HG03103 (cell line): ENCODE measurements at regions not wholly inside any gene's neighbourhood (a gene's known extent, or its start where the extent isn't known, plus 50 kb on each side); places are given as distances from the start of the nearest gene placed in this dataset.
"Not testable (repeated sequence)": the region's sequence is repeated elsewhere in the genome, so short reads cannot be mapped to it uniquely, and the experiment has no call there.

Experiments
- ATAC-seq: cut with Tn5 transposase; IDR thresholded peaks from one replicate; pipeline ENCODE4 v1.9.1; 2021; ENCODE audit warnings: low read depth; ENCODE audit not compliant: unreplicated experiment

DNA sequence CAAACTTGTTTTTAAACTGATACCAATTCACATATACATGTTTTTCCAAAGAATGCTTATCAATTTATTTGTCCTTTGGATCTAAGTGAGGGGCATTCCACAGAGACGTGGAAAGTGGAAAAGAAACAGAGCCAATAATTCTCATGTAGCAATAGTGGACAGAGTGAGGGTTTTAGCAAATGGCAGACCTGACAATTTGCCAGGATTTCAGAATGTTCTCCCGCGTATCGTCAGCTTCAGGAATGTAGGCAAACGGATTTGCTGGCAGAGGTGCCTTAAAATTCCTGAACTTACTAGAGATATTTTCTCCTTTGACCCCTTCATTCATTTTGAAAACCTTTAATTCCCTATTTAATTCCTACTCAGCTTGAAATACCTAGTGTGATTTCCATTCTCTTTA is 193.4 kb upstream of the CPHXL start:
- ATAC-seq = no peak

GRCh38 chr16:75921281-75921680 is 195.0 kb upstream of the CPHXL start:
- no peak for ATAC-seq

DNA sequence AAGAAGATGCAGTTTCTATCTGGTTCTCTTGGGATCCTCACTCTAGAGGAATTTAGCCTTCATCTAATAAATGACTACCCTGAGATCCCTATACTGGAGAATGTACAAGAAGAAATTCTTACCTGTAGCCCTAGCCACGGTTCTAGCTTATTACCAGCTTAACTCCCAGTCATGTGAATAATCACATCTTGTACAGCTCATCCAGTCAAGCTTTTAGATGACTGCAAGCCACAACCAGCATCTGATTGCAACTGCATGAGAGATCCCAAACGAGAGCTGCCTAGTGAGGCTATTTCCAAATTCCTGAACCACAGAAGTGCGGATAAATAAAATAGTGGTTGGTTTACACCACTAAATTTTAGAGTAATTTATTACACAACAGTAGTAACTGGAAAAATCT is 196.0 kb upstream of the CPHXL start:
- no peak for ATAC-seq

- ATAC-seq = no peak
These were observed 198.1 kb upstream of the CPHXL start for GRCh38 chr16:75924397-75924796.

GRCh38 chr16:75927810-75928209 is 201.5 kb upstream of the CPHXL start:
- no peak for ATAC-seq

DNA sequence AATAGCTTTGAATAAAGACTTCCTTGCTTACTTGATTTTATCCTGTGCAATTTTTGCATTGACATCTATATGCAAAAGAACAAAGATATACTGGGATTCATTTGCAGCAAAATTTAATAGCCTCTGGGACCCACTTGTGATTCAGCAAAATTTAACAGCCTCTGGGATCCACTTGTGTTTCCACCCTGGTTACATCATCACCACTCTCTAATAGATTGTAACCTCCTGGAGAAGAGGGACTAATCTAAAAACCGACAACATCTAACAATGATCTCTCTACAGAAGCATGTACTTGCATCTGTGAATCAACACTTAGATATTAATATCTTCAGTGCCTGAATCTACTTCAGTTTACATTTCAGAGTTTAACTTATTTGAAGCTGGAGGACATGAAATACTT is 202.0 kb upstream of the CPHXL start:
- no peak for ATAC-seq

GRCh38 chr16:75929046-75929445 is 202.8 kb upstream of the CPHXL start:
- ATAC-seq = no peak

GRCh38 chr16:75931043-75931442 is 204.8 kb upstream of the CPHXL start:
- ATAC-seq = no peak

GRCh38 chr16:75931970-75932369 is 205.7 kb upstream of the CPHXL start:
- no peak for ATAC-seq

DNA sequence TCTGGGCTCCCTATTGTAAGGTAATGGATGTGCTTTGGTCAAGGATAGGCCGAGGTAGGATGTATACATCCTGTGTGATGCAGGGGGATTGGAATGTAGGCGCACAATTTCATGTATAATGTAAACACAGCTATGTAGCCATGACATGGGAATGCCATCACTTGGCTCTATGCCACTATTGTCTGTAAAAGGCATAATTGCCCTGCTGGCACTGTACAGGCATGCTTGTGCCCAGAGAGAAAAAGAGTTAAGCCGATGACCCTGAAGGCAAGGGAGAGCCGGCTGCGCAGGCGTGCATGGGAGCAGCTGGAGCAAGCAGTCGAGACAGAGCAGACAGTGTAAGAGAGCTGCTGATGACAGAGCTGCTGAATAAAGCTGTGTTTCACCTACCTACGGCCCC is 212.5 kb upstream of the CPHXL start:
- ATAC-seq = no peak

GRCh38 chr16:75942351-75942750 is 216.1 kb upstream of the CPHXL start:
- ATAC-seq = no peak

- no peak for ATAC-seq
These were observed 216.6 kb upstream of the CPHXL start for GRCh38 chr16:75942936-75943335.

DNA sequence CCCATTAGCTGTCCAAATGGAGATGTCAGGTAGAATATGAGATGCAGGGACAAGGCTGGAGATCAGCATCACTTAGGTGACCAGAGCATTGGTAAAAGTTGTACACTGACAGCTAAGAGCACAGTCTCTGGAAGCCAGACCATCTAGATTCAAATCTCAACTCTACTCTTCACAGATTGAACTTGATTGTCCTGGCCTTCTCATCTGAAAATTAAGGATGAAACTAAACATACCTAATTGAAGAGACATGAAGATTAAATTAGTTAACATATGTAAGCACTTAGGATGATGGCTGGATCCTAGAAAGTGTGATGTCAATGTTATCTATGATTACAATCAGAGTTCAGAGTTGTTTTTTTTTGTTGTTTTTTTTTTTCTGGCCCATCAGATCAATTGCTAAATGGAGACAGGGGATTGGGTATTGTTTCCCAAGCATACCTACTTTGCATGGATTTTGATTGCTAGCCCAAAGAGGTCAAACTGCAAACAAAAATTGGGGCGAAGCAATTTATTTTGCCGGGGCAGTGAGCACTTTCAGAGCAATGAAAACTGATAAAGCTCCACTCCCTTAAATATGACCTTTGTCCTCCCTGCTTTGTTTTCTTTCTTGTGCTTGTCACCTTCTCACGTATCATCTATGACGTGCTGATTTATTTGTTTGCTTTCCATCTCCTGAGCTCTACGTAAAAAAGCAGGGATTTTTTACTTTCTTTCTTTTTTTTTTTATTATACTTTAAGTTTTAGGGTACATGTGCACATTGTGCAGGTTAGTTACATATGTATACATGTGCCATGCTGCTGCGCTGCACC is 217.6 kb upstream of the CPHXL start:
- no peak for ATAC-seq

DNA sequence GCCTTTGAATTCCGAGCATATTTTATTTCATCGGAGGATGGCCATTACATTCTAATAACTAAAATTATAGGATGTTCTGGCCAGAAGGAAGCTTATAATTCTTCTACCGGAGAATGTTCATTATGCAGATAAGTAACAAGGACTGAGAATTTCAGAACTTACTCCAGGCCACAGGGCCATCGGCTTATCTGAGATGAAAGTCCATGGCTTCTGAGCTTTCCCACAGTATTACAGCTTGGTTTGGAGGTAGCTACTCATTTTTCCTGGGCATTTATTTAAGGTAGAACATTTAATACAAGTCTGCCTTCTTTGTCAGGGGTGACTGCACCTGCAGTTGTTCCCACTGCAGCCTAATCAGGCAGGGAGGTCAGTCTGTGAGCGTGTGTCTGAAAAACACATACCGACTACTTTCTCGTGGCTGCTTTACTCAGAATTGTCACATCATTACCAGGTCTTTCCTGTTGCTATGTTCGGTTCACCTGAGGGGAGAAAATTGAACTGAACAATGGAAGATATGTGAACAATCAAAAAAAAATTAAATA is 219.7 kb upstream of the CPHXL start:
- no peak for ATAC-seq

DNA sequence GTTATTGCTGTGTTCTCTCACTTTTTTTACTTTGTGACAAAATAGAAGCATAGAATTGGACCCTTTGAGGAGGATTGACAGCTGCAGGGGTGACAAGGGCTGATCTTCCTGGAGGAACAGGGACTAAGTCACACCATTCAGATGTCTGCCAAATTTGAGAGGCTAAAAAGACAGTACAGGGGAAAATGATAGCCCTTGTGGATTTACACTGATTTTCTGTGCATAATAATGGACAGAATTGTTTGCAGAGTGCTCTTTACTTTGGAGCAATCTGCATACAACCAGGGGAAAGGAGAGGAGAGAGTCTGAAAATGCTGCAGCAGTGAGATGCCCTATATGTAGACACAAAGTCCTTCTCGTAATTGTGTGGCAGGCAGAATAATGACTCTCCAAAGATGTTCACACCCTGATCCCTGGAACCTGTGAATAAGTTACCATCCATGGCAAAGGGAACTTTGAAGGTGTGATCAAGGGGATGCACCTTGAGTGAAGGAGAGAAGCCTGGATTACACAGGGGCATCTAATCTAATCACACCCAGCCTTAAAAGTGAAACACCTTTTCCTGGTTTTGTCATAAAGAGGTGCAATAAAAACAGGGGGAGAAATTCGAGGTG is 221.4 kb upstream of the CPHXL start:
- no peak for ATAC-seq

DNA sequence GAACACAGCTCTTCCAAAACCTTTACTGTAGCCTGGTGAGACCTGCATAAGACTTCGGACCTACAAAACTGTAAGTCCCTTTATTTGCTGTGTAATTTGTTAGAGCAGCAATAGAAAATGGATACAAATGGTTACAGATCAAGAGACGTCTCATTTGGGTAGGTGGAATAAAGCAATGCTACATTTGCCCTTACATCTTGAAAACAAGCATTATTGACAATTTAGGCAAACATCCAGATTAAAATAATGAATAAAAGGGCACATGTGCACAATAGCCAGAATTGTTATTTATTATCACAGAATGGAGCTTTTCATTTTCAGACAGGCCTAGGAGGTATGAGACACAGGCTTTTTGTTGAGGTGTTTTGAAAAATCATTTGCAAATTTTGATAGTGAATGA is 222.2 kb upstream of the CPHXL start:
- ATAC-seq = no peak

- no peak for ATAC-seq
These were observed 222.6 kb upstream of the CPHXL start for GRCh38 chr16:75948886-75949285.

- no peak for ATAC-seq
These were observed 225.8 kb upstream of the CPHXL start for GRCh38 chr16:75952124-75952523.

- ATAC-seq = no peak
These were observed 231.6 kb upstream of the CPHXL start for GRCh38 chr16:75957870-75958269.

GRCh38 chr16:75965504-75966374 is 239.4 kb upstream of the CPHXL start:
- ATAC-seq = no peak

DNA sequence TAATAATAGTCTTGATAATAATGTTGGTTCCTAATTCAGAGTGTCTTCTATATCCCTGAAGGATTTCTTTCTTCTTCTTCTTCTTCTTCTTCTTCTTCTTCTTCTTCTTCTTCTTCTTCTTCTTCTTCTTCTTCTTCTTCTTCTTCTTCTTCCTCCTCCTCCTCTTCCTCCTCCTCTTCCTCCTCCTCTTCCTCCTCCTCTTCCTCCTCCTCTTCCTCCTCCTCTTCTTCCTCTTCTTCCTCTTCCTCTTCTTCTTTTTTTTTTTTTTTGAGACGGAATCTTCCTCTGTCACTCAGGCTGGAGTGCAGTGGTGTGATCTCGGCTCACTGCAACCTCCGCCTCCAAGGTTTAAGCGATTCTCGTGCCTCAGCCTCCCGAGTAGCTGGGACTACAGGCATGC is 242.8 kb upstream of the CPHXL start:
- ATAC-seq = not testable (repeated sequence)
